ENCODE measurements at regions not wholly inside any gene's neighbourhood (a gene's known extent, or its start where the extent isn't known, plus 50 kb on each side); places are given as distances from the start of the nearest gene placed in this dataset.

DNA sequence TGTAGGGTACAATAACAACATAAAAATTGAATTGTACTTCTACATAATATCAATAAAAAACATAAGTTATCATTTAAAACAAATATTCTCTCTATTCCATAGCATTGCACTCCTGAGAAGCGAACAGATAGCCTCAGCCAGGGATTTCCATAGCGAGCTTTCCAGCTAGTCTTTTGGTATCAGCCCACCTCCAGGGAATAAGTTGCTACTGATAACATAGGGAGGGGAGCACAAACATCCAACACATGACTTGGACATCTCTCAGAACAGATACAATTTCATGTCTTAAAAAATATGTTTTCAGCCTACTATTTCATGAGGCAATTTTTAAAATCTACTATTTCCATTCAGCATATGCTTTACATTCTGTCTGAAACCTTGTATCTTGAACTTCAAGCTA lies 804.4 kb upstream of the RAB6C start:
- DNase-seq (no peak), ATAC-seq (no peak)
- intact Hi-C loops (cut with DNase I; ENCODE audit: low total_unique reads) = no loop called here
- H3K4me3 ChIP-seq = no peak overlapping the region
- H3K36me3 ChIP-seq = no peaks in the 10 kb centered on the region
- peaks cover 0 to 6% of the 10 kb centered on the region in 2 donors for H3K4me1 ChIP-seq
- H3K27me3 ChIP-seq = no peaks in the 10 kb centered on the region
- TF ChIP-seq CTCF (IDR thresholded peaks at IDR 0.05 in 4 of 5, conservative IDR thresholded peaks at IDR 0.05 in 1 of 5) (no peak), POLR2A (IDR thresholded peaks at IDR 0.05) (no peak)
- in situ Hi-C loops (cut with MboI; ENCODE audit: low sequenced_read_pairs in 4 of 4) = no loop called here
- H3K27ac ChIP-seq = no peak overlapping the region
- peaks cover 0 to 3% (median 0%) of the 10 kb centered on the region in 3 donors for H3K9me3 ChIP-seq

DNA sequence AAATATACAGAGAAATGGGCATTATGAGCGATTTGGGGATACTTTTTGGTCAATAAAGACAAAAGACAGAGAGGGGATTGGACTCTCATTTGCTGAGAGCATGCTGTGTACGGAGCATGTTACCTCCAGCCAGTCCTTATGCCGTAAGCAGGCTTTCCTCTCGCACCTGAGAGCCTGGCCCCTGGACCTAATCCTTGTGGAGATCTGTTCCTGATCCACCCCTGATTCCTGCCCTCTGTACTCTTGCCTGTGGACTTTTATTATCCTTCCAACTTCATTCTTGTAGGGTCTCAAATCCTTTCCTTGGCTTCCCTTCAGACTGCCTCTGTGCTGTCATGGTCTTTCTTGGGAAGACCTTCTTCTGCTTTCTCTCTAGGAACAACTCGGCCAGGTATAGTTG lies 803.1 kb upstream of the RAB6C start:
- Histone ChIP-seq H3K36me3 (no peaks in the 10 kb centered on the region), H3K4me3 (no peak overlapping the region), H3K27ac (no peak overlapping the region), H3K27me3 (no peaks in the 10 kb centered on the region), H3K9me3 (peaks cover 0 to 3% (median 0%) of the 10 kb centered on the region in 3 donors), H3K4me1 (peaks cover 0 to 6% of the 10 kb centered on the region in 2 donors)
- ATAC-seq = no peak
- in situ Hi-C loops (cut with MboI; ENCODE audit: low sequenced_read_pairs in 4 of 4) (no loop called here), intact Hi-C loops (cut with DNase I; ENCODE audit: low total_unique reads) (no loop called here)
- no peak for TF ChIP-seq POLR2A (IDR thresholded peaks at IDR 0.05)
- no peak for DNase-seq

DNA sequence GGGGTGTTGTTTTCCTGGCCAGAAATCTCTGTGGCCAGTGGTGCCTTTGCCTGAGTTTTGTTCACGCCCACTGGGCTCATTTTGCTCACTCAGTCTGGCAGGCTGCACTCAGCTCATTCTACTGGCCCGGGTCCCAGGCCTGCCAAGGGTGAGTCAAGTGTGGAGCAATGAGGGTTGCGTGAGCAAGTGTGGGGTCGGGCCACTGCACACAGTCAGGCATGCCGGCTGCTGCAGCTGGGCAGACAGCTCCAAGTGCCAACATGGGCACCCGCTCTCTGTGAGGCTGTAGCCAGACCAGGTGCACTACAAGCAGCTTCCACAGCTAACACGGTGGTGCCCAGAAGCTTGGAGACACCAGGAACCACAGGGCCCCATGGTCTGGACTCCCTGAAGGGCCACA lies 801.1 kb upstream of the RAB6C start:
- TF ChIP-seq POLR2A (IDR thresholded peaks at IDR 0.05) (no peak), CTCF (IDR thresholded peaks at IDR 0.05 in 4 of 5, conservative IDR thresholded peaks at IDR 0.05 in 1 of 5) (no peak)
- in situ Hi-C loops (cut with MboI; ENCODE audit: low sequenced_read_pairs in 4 of 4) = no loop called here
- intact Hi-C loops (cut with DNase I; ENCODE audit: low total_unique reads) = loop anchor here (2.0 kb wide), 1 partner anchor 60 kb away; no protein-coding TSS in a partner anchor

GRCh38 chr2:129179199-129179598 lies 800.3 kb upstream of the RAB6C start:
- H3K36me3 ChIP-seq = no peaks in the 10 kb centered on the region
- no peak for TF ChIP-seq POLR2A (IDR thresholded peaks at IDR 0.05)
- no peak for TF ChIP-seq CTCF (IDR thresholded peaks at IDR 0.05 in 4 of 5, conservative IDR thresholded peaks at IDR 0.05 in 1 of 5)
- intact Hi-C loops (cut with DNase I; ENCODE audit: low total_unique reads) (loop anchor here (2.0 kb wide), 1 partner anchor 60 kb away; no protein-coding TSS in a partner anchor), in situ Hi-C loops (cut with MboI; ENCODE audit: low sequenced_read_pairs in 4 of 4) (no loop called here)
- H3K27ac ChIP-seq = no peak overlapping the region
- H3K4me3 ChIP-seq = no peak overlapping the region
- no peak for DNase-seq
- no peaks in the 10 kb centered on the region for H3K27me3 ChIP-seq
- no peak for ATAC-seq
- peaks cover 0 to 6% of the 10 kb centered on the region in 2 donors for H3K4me1 ChIP-seq
- H3K9me3 ChIP-seq = no peaks in the 10 kb centered on the region

More for the DNA sequence above, 801.1 kb upstream of the RAB6C start:
- no peak overlapping the region for H3K27ac ChIP-seq
- H3K4me1 ChIP-seq = peaks cover 0 to 6% of the 10 kb centered on the region in 2 donors
- DNase-seq = peak; percentile 60 to 72
- no peaks in the 10 kb centered on the region for H3K36me3 ChIP-seq
- no peaks in the 10 kb centered on the region for H3K27me3 ChIP-seq
- peak; percentile 94 to 97 for ATAC-seq
- H3K9me3 ChIP-seq = no peaks in the 10 kb centered on the region
- H3K4me3 ChIP-seq = no peak overlapping the region

DNA sequence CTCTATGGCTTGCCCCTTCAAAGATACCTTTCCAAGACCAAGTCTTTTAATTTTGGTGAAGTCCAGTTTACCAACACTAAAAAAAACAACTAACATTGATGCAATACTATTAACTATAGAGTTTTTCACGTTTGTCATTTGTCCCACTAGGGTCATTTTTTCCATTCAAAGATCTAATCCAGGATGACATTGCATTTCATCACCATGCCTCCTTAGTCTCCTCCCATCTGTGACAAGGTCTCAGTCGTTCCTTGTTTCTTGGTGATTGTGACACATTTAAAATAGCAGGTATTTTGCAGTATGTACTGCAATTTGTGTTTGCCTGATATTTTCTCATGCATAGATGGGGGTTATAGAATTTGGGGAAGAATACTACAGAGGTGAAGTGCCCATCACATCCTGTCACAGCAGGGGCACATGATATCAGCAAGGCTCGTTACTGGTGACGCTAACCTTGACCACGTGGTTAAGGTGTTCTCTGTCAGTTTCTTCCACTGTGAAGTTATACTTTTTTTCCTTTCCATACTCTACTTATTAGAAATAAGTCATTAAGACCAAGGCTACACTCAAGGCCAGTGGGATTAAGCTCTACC lies 799.2 kb upstream of the RAB6C start:
- in situ Hi-C loops (cut with MboI; ENCODE audit: low sequenced_read_pairs in 4 of 4) = no loop called here

More for the DNA sequence above, 799.2 kb upstream of the RAB6C start:
- DNase-seq (no peak), ATAC-seq (no peak)
- TF ChIP-seq POLR2A (IDR thresholded peaks at IDR 0.05) (no peak), CTCF (IDR thresholded peaks at IDR 0.05 in 4 of 5, conservative IDR thresholded peaks at IDR 0.05 in 1 of 5) (no peak)
- Histone ChIP-seq H3K36me3 (no peaks in the 10 kb centered on the region), H3K9me3 (no peaks in the 10 kb centered on the region), H3K4me3 (no peak overlapping the region), H3K4me1 (peaks cover 0 to 6% of the 10 kb centered on the region in 2 donors), H3K27me3 (no peaks in the 10 kb centered on the region), H3K27ac (no peak overlapping the region)
- intact Hi-C loops (cut with DNase I; ENCODE audit: low total_unique reads) = no loop called here
